GM23248 (cell line): ENCODE measurements at regions not wholly inside any gene's neighbourhood (a gene's known extent, or its start where the extent isn't known, plus 50 kb on each side); places are given as distances from the start of the nearest gene placed in this dataset.
A peak's percentile ranks its signal among the peaks of the same experiment; 100 is the strongest.

Experiments
- DNase-seq: peaks from one replicate; pipeline ENCODE4 v3.0.0-alpha.2; 2015
- H2AFZ ChIP-seq: fragments of 200-600 bp; sonication (generic); 2 replicates; pipeline ENCODE4 v1.6.1; 2016; ENCODE audit warnings: antibody characterized with exemption
- H3F3A ChIP-seq: fragments of 200-600 bp; sonication (generic); 2 replicates; pipeline ENCODE4 v1.6.1; 2016; ENCODE audit warnings: mild to moderate bottlenecking, antibody characterized with exemption, mixed run types; ENCODE audit not compliant: insufficient read depth
- H3K27ac ChIP-seq: fragments of 200-600 bp; sonication (generic); 2 replicates; pipeline ENCODE4 v1.5.1; 2016; ENCODE audit warnings: mild to moderate bottlenecking
- H3K27me3 ChIP-seq: fragments of 200-600 bp; sonication (generic); replicated peaks from 2 replicates; pipeline ENCODE4 v1.6.1; 2016; ENCODE audit warnings: mild to moderate bottlenecking; ENCODE audit not compliant: insufficient read depth
- H3K36me3 ChIP-seq: fragments of 200-600 bp; sonication (generic); 2 replicates; pipeline ENCODE4 v1.6.1; 2016; ENCODE audit warnings: low read depth, mild to moderate bottlenecking
- H3K4me1 ChIP-seq: fragments of 200-600 bp; sonication (generic); 2 replicates; pipeline ENCODE4 v1.6.1; 2016; ENCODE audit warnings: mild to moderate bottlenecking; ENCODE audit not compliant: insufficient read depth
- H3K4me2 ChIP-seq: fragments of 200-600 bp; sonication (generic); one replicate; pipeline ENCODE4 v1.6.1; 2016; ENCODE audit warnings: mild to moderate bottlenecking; ENCODE audit not compliant: unreplicated experiment
- H3K4me3 ChIP-seq: fragments of 200-600 bp; sonication (generic); 2 replicates; pipeline ENCODE4 v1.5.1; 2016; ENCODE audit warnings: mild to moderate bottlenecking
- H3K79me2 ChIP-seq: fragments of 200-600 bp; sonication (generic); 2 replicates; pipeline ENCODE4 v1.6.1; 2016; ENCODE audit warnings: mild to moderate bottlenecking; ENCODE audit not compliant: insufficient read depth
- H3K9ac ChIP-seq: fragments of 200-600 bp; sonication (generic); 2 replicates; pipeline ENCODE4 v1.6.1; 2016; ENCODE audit warnings: mild to moderate bottlenecking
- H3K9me2 ChIP-seq: fragments of 200-600 bp; sonication (generic); 2 replicates; pipeline ENCODE4 v1.6.1; 2016; ENCODE audit warnings: mixed run types, mild to moderate bottlenecking, moderate library complexity; ENCODE audit not compliant: insufficient read depth
- H3K9me3 ChIP-seq: fragments of 200-600 bp; sonication (generic); one replicate; pipeline ENCODE4 v1.6.1; 2017; ENCODE audit warnings: low read depth
- H4K20me1 ChIP-seq: fragments of 200-600 bp; sonication (generic); 2 replicates; pipeline ENCODE4 v1.6.0; 2016; ENCODE audit not compliant: insufficient read depth
- EZH2 ChIP-seq: fragments of 200-600 bp; sonication (generic); IDR thresholded peaks from 2 replicates; pipeline ENCODE4 v1.6.1; 2018; ENCODE audit warnings: antibody characterized with exemption, mild to moderate bottlenecking; ENCODE audit not compliant: insufficient read depth, poor library complexity, severe bottlenecking
- EZH2phosphoT487 ChIP-seq: fragments of 200-600 bp; sonication (generic); IDR thresholded peaks from 2 replicates; pipeline ENCODE4 v1.6.1; 2018; ENCODE audit warnings: antibody characterized with exemption, moderate library complexity, mild to moderate bottlenecking, low read depth; ENCODE audit not compliant: insufficient read depth
- WGBS, 2 experiments: methylation state at CpG; one replicate each; pipeline ENCODE4 v1.1.6; 2015 to 2017; ENCODE audit warnings: low lambda C conversion rate in 2 of 2, low coverage in 1 of 2; ENCODE audit errors: missing lambda C conversion rate in 2 of 2; 5-methylcytosine and 5-hydroxymethylcytosine counted together
- in situ Hi-C: fragments of 300-500 bp; cut with MboI; formaldehyde crosslinking; loops from 2 replicates; pipeline ENCODE4 v1.15.0; 2020

- TF ChIP-seq EZH2phosphoT487 (no peak), EZH2 (no peak)
- Histone ChIP-seq H3K9me2 (no peaks in the 10 kb centered on the region), H3K79me2 (no peaks in the 10 kb centered on the region), H3K27ac (no peak overlapping the region), H4K20me1 (no peaks in the 10 kb centered on the region), H3K36me3 (no peaks in the 10 kb centered on the region), H3K4me3 (no peak overlapping the region), H3F3A (peaks cover 18% of the 10 kb centered on the region), H2AFZ (no peak overlapping the region), H3K9ac (no peak overlapping the region), H3K9me3 (no peaks in the 10 kb centered on the region), H3K4me2 (no peak overlapping the region), H3K27me3 (no peaks in the 10 kb centered on the region), H3K4me1 (peaks cover 14% of the 10 kb centered on the region)
- WGBS, 2 experiments: 77 to 80% methylated on average over 3 of the region's 3 CpGs
- in situ Hi-C loops: no loop called here
- DNase-seq: no peak
Observed at GRCh38 chr5:68894673-68895072, 199.1 kb upstream of the SLC30A5 start.

GRCh38 chr5:68898951-68899471, 194.8 kb upstream of the SLC30A5 start:
- in situ Hi-C loops: no loop called here
- 12 to 18% methylated on average over 4 of the region's 4 CpGs for WGBS, 2 experiments
- H3K9me2 ChIP-seq: no peaks in the 10 kb centered on the region
- 0 out of 2 replicates have a peak overlapping the region, but pooled peaks have one; percentile 15 for H2AFZ ChIP-seq
- H3K4me1 ChIP-seq: peaks cover 16% of the 10 kb centered on the region
- no peaks in the 10 kb centered on the region for H4K20me1 ChIP-seq
- H3K4me3 ChIP-seq: no peak overlapping the region
- H3K9ac ChIP-seq: no peak overlapping the region
- no peak overlapping the region for H3K27ac ChIP-seq
- H3F3A ChIP-seq: peaks cover 23% of the 10 kb centered on the region
- no peaks in the 10 kb centered on the region for H3K79me2 ChIP-seq
- H3K27me3 ChIP-seq: no peaks in the 10 kb centered on the region
- H3K9me3 ChIP-seq: no peaks in the 10 kb centered on the region
- DNase-seq: peak; percentile 83
- no peaks in the 10 kb centered on the region for H3K36me3 ChIP-seq
- peak overlapping the region; percentile 18 for H3K4me2 ChIP-seq
- TF ChIP-seq EZH2 (no peak), EZH2phosphoT487 (no peak)

DNA sequence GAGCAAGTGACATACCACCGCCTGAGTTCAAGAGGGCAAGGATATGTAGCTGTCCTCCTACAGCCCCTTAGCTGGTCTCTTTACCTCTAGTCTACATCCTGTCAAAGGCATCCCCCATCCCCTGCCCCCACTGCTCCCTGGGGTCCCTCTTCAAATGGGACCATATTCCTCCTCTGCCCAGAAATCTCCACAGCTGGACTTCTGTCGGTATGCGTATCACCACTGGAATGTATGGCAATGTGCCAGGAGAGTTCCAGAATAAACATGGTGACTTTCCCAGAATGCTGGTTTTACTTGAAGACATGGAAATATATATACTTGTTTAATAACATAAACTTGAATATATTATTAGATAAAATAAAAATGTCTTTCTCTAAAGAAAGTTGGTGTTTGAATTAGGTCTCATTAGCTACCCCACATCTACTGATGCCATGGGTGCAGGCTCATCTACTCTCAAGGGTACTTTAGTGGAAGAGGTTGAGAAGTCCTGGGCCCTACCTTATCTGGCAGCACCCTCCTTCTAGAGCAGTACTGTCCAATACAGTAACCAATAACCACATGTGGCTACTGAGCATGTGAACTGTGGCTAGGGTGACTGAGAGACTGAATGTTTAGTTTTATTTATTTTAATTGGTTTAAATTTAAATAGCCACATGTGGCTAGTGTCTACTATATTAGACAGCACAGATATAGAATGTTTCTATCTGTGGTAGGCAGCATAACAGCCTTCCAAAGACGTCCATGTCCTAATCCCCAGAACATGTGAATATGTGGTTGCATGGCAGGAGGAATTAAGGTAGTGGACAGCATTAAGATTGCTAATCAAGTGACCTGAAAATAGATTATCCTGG, 181.7 kb upstream of the SLC30A5 start:
- Histone ChIP-seq H2AFZ (no peak overlapping the region), H3K9ac (no peak overlapping the region), H3K9me3 (no peaks in the 10 kb centered on the region), H3K36me3 (no peaks in the 10 kb centered on the region), H3F3A (no peaks in the 10 kb centered on the region), H3K4me1 (no peaks in the 10 kb centered on the region), H4K20me1 (no peaks in the 10 kb centered on the region), H3K27me3 (no peaks in the 10 kb centered on the region), H3K4me2 (no peak overlapping the region), H3K9me2 (no peaks in the 10 kb centered on the region), H3K79me2 (no peaks in the 10 kb centered on the region), H3K27ac (no peak overlapping the region), H3K4me3 (no peak overlapping the region)
- in situ Hi-C loops: no loop called here
- TF ChIP-seq EZH2phosphoT487: no peak
- WGBS, 2 experiments: 42 to 47% methylated on average over 4 of the region's 4 CpGs
- DNase-seq: peak; percentile 55

DNA sequence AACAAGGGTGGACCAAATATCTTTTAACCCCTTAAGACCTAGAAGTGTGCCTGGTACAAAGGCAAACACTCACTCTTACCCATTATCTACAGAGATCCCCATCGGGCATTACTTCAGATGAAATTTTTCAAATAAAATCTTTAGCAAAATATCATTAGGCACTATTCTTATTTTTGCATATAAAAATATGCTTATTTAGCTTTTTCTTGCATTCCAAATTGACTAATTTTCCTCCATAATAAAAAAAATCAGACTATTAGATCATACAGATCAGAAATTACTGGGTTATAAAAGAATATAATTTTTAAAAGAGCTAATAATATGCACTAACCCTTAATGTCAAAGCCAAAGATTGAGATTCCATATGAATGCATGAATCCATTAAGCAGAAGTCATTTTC, 178.7 kb upstream of the SLC30A5 start:
- TF ChIP-seq EZH2phosphoT487: no peak
- TF ChIP-seq EZH2: no peak
- WGBS, 2 experiments: 94 to 100% methylated on average over 1 of the region's 1 CpG
- no peaks in the 10 kb centered on the region for H3K79me2 ChIP-seq

More for the DNA sequence above, 178.7 kb upstream of the SLC30A5 start:
- H3K36me3 ChIP-seq: no peaks in the 10 kb centered on the region
- H3K27ac ChIP-seq: no peak overlapping the region
- in situ Hi-C loops: no loop called here
- H3K4me1 ChIP-seq: no peaks in the 10 kb centered on the region
- DNase-seq: no peak
- no peaks in the 10 kb centered on the region for H3K9me2 ChIP-seq
- no peak overlapping the region for H3K4me2 ChIP-seq
- H3F3A ChIP-seq: no peaks in the 10 kb centered on the region
- H3K9ac ChIP-seq: no peak overlapping the region
- no peaks in the 10 kb centered on the region for H3K9me3 ChIP-seq
- H3K4me3 ChIP-seq: no peak overlapping the region
- no peaks in the 10 kb centered on the region for H4K20me1 ChIP-seq
- no peak overlapping the region for H2AFZ ChIP-seq
- H3K27me3 ChIP-seq: no peaks in the 10 kb centered on the region
